Smooth muscle cell (in vitro differentiated cells): ENCODE measurements at regions not wholly inside any gene's neighbourhood (a gene's known extent, or its start where the extent isn't known, plus 50 kb on each side); places are given as distances from the start of the nearest gene placed in this dataset.

ENCODE experiments used
- DNase-seq: peaks from one replicate; lab custom pipeline; 2025; ENCODE audit not compliant: unreplicated experiment; lab: John Stamatoyannopoulos, UW
- H2AFZ ChIP-seq: fragments of 200-600 bp; sonication (generic); 2 replicates; pipeline ENCODE4 v1.6.0; 2016; ENCODE audit warnings: antibody characterized with exemption, low read depth, mild to moderate bottlenecking
- H3F3A ChIP-seq: fragments of 200-600 bp; sonication (generic); 2 replicates; pipeline ENCODE4 v1.6.0; 2017; ENCODE audit warnings: antibody characterized with exemption, low read depth
- H3K27ac ChIP-seq: fragments of 200-600 bp; sonication (generic); 2 replicates; pipeline ENCODE4 v1.5.1; 2016; ENCODE audit warnings: low read depth, mild to moderate bottlenecking
- H3K27me3 ChIP-seq: fragments of 200-600 bp; sonication (generic); 2 replicates; pipeline ENCODE4 v1.6.1; 2016; ENCODE audit warnings: low read depth, mild to moderate bottlenecking
- H3K36me3 ChIP-seq: fragments of 200-600 bp; sonication (generic); 2 replicates; pipeline ENCODE4 v1.5.1; 2016; ENCODE audit warnings: low read depth
- H3K4me1 ChIP-seq: fragments of 200-600 bp; sonication (generic); 2 replicates; pipeline ENCODE4 v1.5.1; 2016; ENCODE audit warnings: low read depth
- H3K4me2 ChIP-seq: fragments of 200-600 bp; sonication (generic); 2 replicates; pipeline ENCODE4 v1.6.0; 2016; ENCODE audit warnings: mild to moderate bottlenecking
- H3K4me3 ChIP-seq: fragments of 200-600 bp; sonication (generic); 2 replicates; pipeline ENCODE4 v1.5.1; 2016; ENCODE audit warnings: mild to moderate bottlenecking
- H3K79me2 ChIP-seq: fragments of 200-600 bp; sonication (generic); 2 replicates; pipeline ENCODE4 v1.6.0; 2016; ENCODE audit warnings: low read depth, mild to moderate bottlenecking
- H3K9ac ChIP-seq: fragments of 200-600 bp; sonication (generic); 2 replicates; pipeline ENCODE4 v1.6.0; 2016; ENCODE audit warnings: low read depth
- H3K9me3 ChIP-seq: fragments of 200-600 bp; sonication (generic); replicated peaks from 2 replicates; pipeline ENCODE4 v1.5.1; 2016; ENCODE audit warnings: low read depth
- H4K20me1 ChIP-seq: fragments of 200-600 bp; sonication (generic); 2 replicates; pipeline ENCODE4 v1.6.0; 2016; ENCODE audit warnings: low read depth
- CTCF ChIP-seq: fragments of 200-600 bp; sonication (generic); IDR thresholded peaks from 2 replicates; pipeline ENCODE4 v1.5.1; 2017; ENCODE audit warnings: borderline replicate concordance, mild to moderate bottlenecking, antibody characterized with exemption; ENCODE audit not compliant: insufficient read depth, poor library complexity, severe bottlenecking
- WGBS: methylation state at CpG from one replicate; pipeline ENCODE4 v1.1.7; 2016; ENCODE audit warnings: low lambda C conversion rate; 5-methylcytosine and 5-hydroxymethylcytosine counted together

GRCh38 chr5:38745836-38746732 lies 99.7 kb upstream of the OSMR start:
- Histone ChIP-seq H3K27ac (no peak overlapping the region), H3K27me3 (no peaks in the 10 kb centered on the region), H4K20me1 (no peaks in the 10 kb centered on the region), H2AFZ (no peak overlapping the region), H3K79me2 (no peaks in the 10 kb centered on the region), H3K36me3 (no peaks in the 10 kb centered on the region), H3K9ac (no peak overlapping the region), H3K4me2 (no peak overlapping the region), H3K9me3 (no peaks in the 10 kb centered on the region), H3K4me3 (no peak overlapping the region), H3K4me1 (no peaks in the 10 kb centered on the region), H3F3A (no peaks in the 10 kb centered on the region)
- WGBS = 96% methylated on average over 6 of the region's 6 CpGs
- no peak for DNase-seq
- TF ChIP-seq CTCF = no peak

GRCh38 chr5:38749861-38750260 lies 96.0 kb upstream of the OSMR start:
- Histone ChIP-seq H3F3A (no peaks in the 10 kb centered on the region), H3K4me3 (no peak overlapping the region), H3K79me2 (no peaks in the 10 kb centered on the region), H3K4me2 (no peak overlapping the region), H3K4me1 (no peaks in the 10 kb centered on the region), H3K9me3 (no peaks in the 10 kb centered on the region), H3K36me3 (no peaks in the 10 kb centered on the region), H4K20me1 (no peaks in the 10 kb centered on the region), H3K27ac (no peak overlapping the region), H2AFZ (no peak overlapping the region), H3K27me3 (no peaks in the 10 kb centered on the region), H3K9ac (no peak overlapping the region)
- no peak for DNase-seq
- WGBS = 82% methylated on average over 3 of the region's 3 CpGs
- no peak for TF ChIP-seq CTCF

- 69% methylated on average over 4 of the region's 4 CpGs for WGBS
- no peak overlapping the region for H2AFZ ChIP-seq
- no peak overlapping the region for H3K9ac ChIP-seq
- no peak overlapping the region for H3K4me2 ChIP-seq
- no peaks in the 10 kb centered on the region for H3K27me3 ChIP-seq
- H3K79me2 ChIP-seq = no peaks in the 10 kb centered on the region
- no peaks in the 10 kb centered on the region for H3F3A ChIP-seq
- H3K4me1 ChIP-seq = no peaks in the 10 kb centered on the region
- H4K20me1 ChIP-seq = no peaks in the 10 kb centered on the region
- H3K4me3 ChIP-seq = no peak overlapping the region
- DNase-seq = no peak
- no peaks in the 10 kb centered on the region for H3K9me3 ChIP-seq
- no peak for TF ChIP-seq CTCF
- H3K27ac ChIP-seq = no peak overlapping the region
- no peaks in the 10 kb centered on the region for H3K36me3 ChIP-seq
Measured at GRCh38 chr5:38751103-38751502, 94.7 kb upstream of the OSMR start.

GRCh38 chr5:38752012-38752536 lies 93.7 kb upstream of the OSMR start:
- no peaks in the 10 kb centered on the region for H3K9me3 ChIP-seq
- no peak overlapping the region for H2AFZ ChIP-seq
- no peaks in the 10 kb centered on the region for H3K79me2 ChIP-seq
- no peaks in the 10 kb centered on the region for H3K36me3 ChIP-seq
- H3K4me1 ChIP-seq = no peaks in the 10 kb centered on the region
- no peak overlapping the region for H3K4me3 ChIP-seq
- TF ChIP-seq CTCF = no peak
- no peak overlapping the region for H3K4me2 ChIP-seq
- no peak overlapping the region for H3K9ac ChIP-seq
- H4K20me1 ChIP-seq = no peaks in the 10 kb centered on the region
- H3K27me3 ChIP-seq = no peaks in the 10 kb centered on the region
- no peak for DNase-seq
- no peaks in the 10 kb centered on the region for H3F3A ChIP-seq
- WGBS = 93% methylated on average over 6 of the region's 6 CpGs
- no peak overlapping the region for H3K27ac ChIP-seq
